Fibroblast of lung (primary cell): ENCODE measurements at regions not wholly inside any gene's neighbourhood (a gene's known extent, or its start where the extent isn't known, plus 50 kb on each side); places are given as distances from the start of the nearest gene placed in this dataset.

Experiments used
- EZH2 ChIP-seq: IDR thresholded peaks from 2 replicates; pipeline ENCODE4 v1.5.1; 2012; ENCODE audit warnings: low read length, control low read depth, mild to moderate bottlenecking; ENCODE audit errors: missing control alignments
- TF ChIP-seq, protein P1 (sequence below), 2 donors: IDR thresholded peaks in 1 of 2; conservative IDR thresholded peaks in 1 of 2; 1 replicate in 1 of 2; 2 replicates in 1 of 2; pipeline ENCODE4 v1.5.1; 2011 to 2012; ENCODE audit warnings: low read length in 2 of 2, control low read depth in 1 of 2, inconsistent platforms in 1 of 2, low read depth in 1 of 2, mild to moderate bottlenecking in 1 of 2

DNA sequence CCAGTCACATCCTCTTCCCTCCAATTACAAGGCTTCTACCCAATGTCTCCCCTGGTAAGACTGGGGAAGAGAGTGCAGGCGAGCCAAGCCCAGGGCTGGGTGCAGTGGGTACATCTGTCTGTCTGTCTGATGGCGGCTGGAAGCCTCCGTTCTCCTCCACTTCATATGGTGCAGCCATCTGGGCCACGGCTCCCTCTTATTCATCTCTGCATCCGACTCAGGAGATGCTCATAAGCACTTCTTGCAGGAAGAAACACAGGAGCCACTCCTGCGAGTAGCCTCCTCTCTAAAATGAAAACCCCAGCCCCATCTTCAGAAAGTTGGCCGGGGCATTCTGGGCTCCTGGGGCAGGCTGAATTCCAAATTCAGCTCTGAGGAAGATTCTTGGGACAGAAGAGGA lies 67.5 kb upstream of the SLC6A6 start:
- TF ChIP-seq, protein P1, sequence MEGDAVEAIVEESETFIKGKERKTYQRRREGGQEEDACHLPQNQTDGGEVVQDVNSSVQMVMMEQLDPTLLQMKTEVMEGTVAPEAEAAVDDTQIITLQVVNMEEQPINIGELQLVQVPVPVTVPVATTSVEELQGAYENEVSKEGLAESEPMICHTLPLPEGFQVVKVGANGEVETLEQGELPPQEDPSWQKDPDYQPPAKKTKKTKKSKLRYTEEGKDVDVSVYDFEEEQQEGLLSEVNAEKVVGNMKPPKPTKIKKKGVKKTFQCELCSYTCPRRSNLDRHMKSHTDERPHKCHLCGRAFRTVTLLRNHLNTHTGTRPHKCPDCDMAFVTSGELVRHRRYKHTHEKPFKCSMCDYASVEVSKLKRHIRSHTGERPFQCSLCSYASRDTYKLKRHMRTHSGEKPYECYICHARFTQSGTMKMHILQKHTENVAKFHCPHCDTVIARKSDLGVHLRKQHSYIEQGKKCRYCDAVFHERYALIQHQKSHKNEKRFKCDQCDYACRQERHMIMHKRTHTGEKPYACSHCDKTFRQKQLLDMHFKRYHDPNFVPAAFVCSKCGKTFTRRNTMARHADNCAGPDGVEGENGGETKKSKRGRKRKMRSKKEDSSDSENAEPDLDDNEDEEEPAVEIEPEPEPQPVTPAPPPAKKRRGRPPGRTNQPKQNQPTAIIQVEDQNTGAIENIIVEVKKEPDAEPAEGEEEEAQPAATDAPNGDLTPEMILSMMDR (conservative IDR thresholded peaks at IDR 0.05 in 1 of 2, IDR thresholded peaks at IDR 0.05 in 1 of 2; ENCODE audit: low read depth in 1 of 2, low read length in 2 of 2): no peak
- no peak for TF ChIP-seq EZH2
